Dedifferentiated amniotic fluid mesenchymal stem cell (primary cell): ENCODE measurements at regions not wholly inside any gene's neighbourhood (a gene's known extent, or its start where the extent isn't known, plus 50 kb on each side); places are given as distances from the start of the nearest gene placed in this dataset.
"Not testable (repeated sequence)": the region's sequence is repeated elsewhere in the genome, so short reads cannot be mapped to it uniquely, and the experiment has no call there.

ENCODE experiments used
- DNase-seq: peaks from one replicate; pipeline ENCODE4 v3.0.0-alpha.2; 2016; ENCODE audit errors: extremely low spot score

GRCh38 chr3:182622241-182622545 lies 171.1 kb upstream of the ATP11B start:
- DNase-seq = no peak

GRCh38 chr3:182626484-182627467 lies 166.5 kb upstream of the ATP11B start:
- no peak for DNase-seq

DNA sequence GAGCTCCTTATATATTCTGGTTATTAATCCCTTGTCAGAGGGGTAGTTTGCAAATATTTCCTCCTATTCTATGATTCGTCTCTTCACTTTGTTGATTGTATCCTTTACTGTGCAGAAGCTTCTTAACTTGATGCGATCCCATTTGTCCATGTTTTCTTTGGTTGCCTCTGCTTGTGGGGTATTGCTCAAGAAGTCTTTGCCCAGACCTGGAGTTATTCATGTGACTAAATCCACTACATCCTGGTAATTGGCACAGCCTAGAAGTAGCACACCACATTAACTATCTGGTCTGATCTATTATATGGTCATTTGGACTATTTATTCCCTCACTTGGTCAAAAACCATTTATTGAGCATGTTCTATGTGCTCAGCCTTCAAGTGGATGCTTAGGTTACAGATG lies 164.8 kb upstream of the ATP11B start:
- no peak for DNase-seq

GRCh38 chr3:182629521-182629920 lies 163.8 kb upstream of the ATP11B start:
- no peak for DNase-seq

- DNase-seq = no peak
These were observed 161.9 kb upstream of the ATP11B start for GRCh38 chr3:182631183-182632076.

DNA sequence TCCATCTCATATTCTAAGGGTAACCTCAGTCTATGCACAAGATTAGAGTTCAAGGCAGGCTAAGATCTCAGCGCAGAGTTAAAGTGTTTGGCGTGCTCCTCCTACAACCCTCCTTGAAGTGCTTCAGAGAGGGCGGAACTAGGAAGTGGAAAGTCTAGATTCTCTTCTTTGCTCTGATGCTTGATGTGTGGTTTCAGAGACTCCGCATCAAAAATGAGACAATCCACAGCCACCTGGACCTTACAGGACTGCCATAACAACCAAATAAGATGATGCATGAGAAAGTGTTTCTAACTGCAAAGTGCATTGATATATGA lies 161.3 kb upstream of the ATP11B start:
- DNase-seq = no peak

GRCh38 chr3:182633186-182633585 lies 160.1 kb upstream of the ATP11B start:
- DNase-seq = no peak

- no peak for DNase-seq
These were observed 156.7 kb upstream of the ATP11B start for GRCh38 chr3:182636646-182637045.

DNA sequence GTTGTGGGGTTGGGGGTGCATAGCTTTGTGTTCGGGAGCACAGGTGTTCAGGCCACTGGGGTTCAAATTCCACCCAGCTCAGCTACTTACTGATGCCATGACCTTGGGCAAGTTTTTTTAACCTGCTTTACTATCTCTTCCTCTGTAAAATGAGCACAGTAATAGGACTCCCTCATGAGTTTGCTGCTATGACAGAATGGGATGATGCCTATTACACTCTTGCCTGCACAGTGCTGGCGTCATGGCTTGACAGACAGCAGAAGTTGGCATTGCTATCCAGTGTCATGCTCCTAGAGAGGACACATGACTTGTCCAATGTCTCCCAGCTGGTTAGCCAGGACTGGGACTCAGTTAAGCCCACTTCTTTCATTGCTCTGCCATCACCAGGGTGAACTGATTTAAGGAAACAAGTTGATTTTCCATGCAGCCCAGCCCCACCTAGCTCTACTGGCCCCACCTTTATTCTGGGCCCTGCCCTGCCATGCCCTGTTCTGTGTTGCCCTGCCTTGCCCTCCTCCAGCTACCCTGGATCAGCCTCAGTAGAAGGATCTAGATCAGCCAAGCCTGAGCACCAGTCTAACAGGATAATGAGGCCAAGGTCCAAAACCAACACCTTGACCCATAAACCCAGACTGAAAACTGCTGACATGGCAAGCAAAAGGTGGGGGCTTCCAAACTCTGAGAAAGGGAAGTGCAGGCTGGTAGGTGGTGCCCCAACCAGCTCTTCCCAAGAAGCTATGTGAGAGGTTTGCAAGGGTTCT lies 155.8 kb upstream of the ATP11B start:
- no peak for DNase-seq

GRCh38 chr3:182644013-182644412 lies 149.3 kb upstream of the ATP11B start:
- no peak for DNase-seq

GRCh38 chr3:182644790-182645433 lies 148.4 kb upstream of the ATP11B start:
- DNase-seq = no peak

GRCh38 chr3:182650568-182651128 lies 142.7 kb upstream of the ATP11B start:
- no peak for DNase-seq

DNA sequence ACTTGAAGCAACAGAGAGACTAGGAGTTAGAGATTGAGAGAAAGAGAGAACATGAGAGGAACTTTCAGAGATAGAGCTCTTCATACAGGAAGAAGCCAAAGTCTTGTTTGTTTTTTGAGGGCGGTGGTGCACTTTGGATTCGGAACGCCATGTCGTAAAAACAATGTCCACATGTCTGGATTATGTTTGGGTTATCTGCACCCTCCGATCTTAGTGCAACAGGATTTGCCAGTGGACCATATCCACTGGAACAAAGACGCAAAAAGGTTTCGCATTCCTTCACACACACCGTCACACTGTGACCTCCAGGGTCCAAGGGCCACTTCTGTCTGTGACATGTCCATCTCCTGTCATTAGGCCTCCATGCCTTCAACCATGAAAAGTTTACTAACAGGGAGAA lies 141.8 kb upstream of the ATP11B start:
- no peak for DNase-seq

DNA sequence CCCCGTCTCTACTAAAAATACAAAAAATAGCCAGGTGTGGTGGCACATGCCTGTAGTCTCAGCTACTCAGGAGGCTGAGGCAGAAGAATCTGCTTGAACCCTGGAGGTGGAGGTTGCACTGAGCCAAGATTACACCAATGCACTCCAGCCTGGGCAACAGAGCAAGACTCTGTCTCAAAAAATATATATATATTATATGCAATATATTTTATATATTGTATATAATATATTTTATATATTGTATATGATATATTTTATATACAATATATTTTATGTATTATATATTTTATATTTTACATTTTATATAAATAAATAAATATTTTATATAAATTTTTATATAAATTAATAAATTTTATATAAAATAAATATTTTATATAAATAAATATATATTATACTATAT lies 140.2 kb upstream of the ATP11B start:
- DNase-seq = not testable (repeated sequence)

- no peak for DNase-seq
These were observed 124.8 kb upstream of the ATP11B start for GRCh38 chr3:182668541-182668940.

GRCh38 chr3:182668974-182669373 lies 124.3 kb upstream of the ATP11B start:
- DNase-seq = no peak

- no peak for DNase-seq
These were observed 121.8 kb upstream of the ATP11B start for GRCh38 chr3:182671541-182671940.

- DNase-seq = no peak
These were observed 121.4 kb upstream of the ATP11B start for GRCh38 chr3:182671942-182672341.

- DNase-seq = no peak
These were observed 120.0 kb upstream of the ATP11B start for GRCh38 chr3:182673336-182673735.

DNA sequence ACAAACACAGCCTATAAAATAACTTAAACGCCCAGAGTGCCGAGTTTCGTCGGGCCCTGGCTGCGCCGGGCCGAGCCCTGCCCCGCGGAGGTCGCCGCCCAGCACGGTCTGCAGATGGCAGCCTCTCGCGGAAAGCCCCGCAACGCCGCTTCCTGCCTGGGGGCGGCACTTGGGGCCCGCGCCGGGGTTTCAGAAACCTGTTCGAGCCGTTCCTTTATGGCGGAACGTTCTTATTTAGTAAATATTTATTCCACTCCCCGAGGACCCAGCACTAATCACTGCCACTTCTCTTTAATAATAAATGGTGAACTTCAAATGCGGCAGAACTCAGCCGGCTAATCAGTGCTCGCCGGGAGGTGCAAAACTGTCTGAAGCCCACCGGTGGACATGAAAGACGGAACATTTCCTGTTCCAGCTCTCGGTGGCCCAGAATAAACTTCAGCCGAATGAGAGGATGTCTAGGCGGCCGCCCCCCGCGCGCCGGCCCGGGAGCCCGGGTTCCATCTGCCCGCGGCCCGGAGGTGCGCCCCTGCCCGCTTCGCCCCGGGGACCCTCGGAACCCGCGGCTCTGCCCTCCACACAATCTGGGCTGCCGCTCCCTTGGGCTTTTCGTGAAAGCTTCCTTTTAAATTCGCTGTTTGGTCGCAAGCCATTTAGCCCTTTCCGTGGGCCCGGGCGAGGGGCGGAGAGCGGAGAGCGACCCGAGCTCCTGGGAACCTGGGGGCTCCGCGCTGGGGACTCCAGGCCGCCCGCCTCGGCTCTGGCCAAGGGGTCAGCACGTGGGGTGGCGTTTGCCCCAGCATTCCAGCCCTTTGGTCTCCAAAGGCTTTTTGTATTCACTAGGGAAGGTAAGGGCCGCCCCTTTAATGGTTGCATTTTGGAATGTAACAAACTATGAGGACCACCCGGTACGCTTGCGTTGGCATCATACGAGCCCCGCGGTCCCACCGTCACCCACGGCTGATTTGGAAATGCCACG lies 110.8 kb upstream of the ATP11B start:
- DNase-seq = peak; percentile 41
